Loucy (cell line): ENCODE measurements at regions not wholly inside any gene's neighbourhood (a gene's known extent, or its start where the extent isn't known, plus 50 kb on each side); places are given as distances from the start of the nearest gene placed in this dataset.

Experiments used
- EZH2phosphoT487 ChIP-seq: fragments of 200-600 bp; IDR thresholded peaks from 2 replicates; pipeline ENCODE4 v1.6.1; 2018; ENCODE audit warnings: antibody characterized with exemption, mild to moderate bottlenecking, moderate library complexity, borderline replicate concordance
- TF ChIP-seq, protein P1 (sequence below): fragments of 200-600 bp; sonication (generic); conservative IDR thresholded peaks from 2 replicates; pipeline ENCODE4 v1.5.1; 2014; ENCODE audit warnings: mild to moderate bottlenecking, antibody characterized with exemption, low read length

DNA sequence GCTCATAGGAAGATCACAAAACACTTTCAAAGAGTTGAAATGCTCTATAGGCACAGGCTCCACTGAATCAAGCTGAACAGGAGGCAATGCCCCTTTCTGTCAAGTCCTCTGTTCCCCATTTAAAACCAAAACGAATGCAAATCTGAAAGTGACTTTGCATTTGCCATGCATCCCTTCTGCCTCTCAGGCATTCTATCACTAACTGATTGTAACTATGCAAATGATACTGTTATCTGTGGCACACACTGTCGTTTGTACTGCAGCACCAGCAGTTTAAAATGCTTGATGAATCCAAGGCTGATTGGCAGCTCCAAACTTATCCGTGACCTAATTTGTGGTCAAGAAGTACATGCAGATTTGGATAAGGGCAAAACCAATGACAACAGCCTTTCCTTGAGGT is 1067.5 kb upstream of the MAP3K7 start:
- TF ChIP-seq, protein P1, sequence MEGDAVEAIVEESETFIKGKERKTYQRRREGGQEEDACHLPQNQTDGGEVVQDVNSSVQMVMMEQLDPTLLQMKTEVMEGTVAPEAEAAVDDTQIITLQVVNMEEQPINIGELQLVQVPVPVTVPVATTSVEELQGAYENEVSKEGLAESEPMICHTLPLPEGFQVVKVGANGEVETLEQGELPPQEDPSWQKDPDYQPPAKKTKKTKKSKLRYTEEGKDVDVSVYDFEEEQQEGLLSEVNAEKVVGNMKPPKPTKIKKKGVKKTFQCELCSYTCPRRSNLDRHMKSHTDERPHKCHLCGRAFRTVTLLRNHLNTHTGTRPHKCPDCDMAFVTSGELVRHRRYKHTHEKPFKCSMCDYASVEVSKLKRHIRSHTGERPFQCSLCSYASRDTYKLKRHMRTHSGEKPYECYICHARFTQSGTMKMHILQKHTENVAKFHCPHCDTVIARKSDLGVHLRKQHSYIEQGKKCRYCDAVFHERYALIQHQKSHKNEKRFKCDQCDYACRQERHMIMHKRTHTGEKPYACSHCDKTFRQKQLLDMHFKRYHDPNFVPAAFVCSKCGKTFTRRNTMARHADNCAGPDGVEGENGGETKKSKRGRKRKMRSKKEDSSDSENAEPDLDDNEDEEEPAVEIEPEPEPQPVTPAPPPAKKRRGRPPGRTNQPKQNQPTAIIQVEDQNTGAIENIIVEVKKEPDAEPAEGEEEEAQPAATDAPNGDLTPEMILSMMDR: no peak
- TF ChIP-seq EZH2phosphoT487: no peak
